Thyroid gland (tissue), 4 donors: ENCODE measurements at regions not wholly inside any gene's neighbourhood (a gene's known extent, or its start where the extent isn't known, plus 50 kb on each side); places are given as distances from the start of the nearest gene placed in this dataset.

ENCODE experiments used
- DNase-seq, 2 donors: peaks; one replicate each; pipeline ENCODE4 v3.0.0-alpha.2; 2019
- H3K27ac ChIP-seq, 3 donors: fragments of 200-600 bp; sonication (generic); 1 replicate in 2 of 3; 2 replicates in 1 of 3; pipeline ENCODE4 v1.5.1; 2016 to 2019; ENCODE audit warnings: mild to moderate bottlenecking in 1 of 3, moderate library complexity in 1 of 3
- H3K27me3 ChIP-seq: fragments of 200-600 bp; sonication (generic); one replicate; pipeline ENCODE4 v1.5.1; 2019
- H3K36me3 ChIP-seq, 2 donors: fragments of 200-600 bp; sonication (generic); one replicate each; pipeline ENCODE4 v1.5.1; 2016 to 2019
- H3K4me1 ChIP-seq, 2 donors: fragments of 200-600 bp; sonication (generic); one replicate each; pipeline ENCODE4 v1.5.1; 2017 to 2019
- H3K4me3 ChIP-seq, 3 donors: fragments of 200-600 bp; sonication (generic); replicated peaks in 1 of 3; 1 replicate in 2 of 3; 2 replicates in 1 of 3; pipeline ENCODE4 v1.5.1; 2016; ENCODE audit warnings: mild to moderate bottlenecking in 1 of 3
- H3K9me3 ChIP-seq: fragments of 200-600 bp; sonication (generic); one replicate; pipeline ENCODE4 v1.5.1; 2017
- POLR2A ChIP-seq, 2 donors: fragments of 450-650 bp; IDR thresholded peaks; one replicate each; pipeline ENCODE4 v1.6.1; 2017; ENCODE audit warnings: antibody characterized with exemption in 2 of 2, mild to moderate bottlenecking in 2 of 2, moderate library complexity in 1 of 2
- WGBS, 2 donors: methylation state at CpG; one replicate each; pipeline ENCODE4 v1.1.5; 2017; 5-methylcytosine and 5-hydroxymethylcytosine counted together
- intact Hi-C: fragments of 100-400 bp; cut with DNase I; formaldehyde crosslinking; loops from one replicate; pipeline ENCODE4 v1.15.1; 2023
- TF ChIP-seq, protein P1 (sequence below), 6 experiments: fragments of 200-600 bp in 3 of 6; fragments of 450-650 bp in 3 of 6; sonication (generic) in 3 of 6; IDR thresholded peaks; one replicate each; pipeline ENCODE4 v1.5.1; 2016 to 2019; ENCODE audit warnings: antibody characterized with exemption in 6 of 6, mild to moderate bottlenecking in 2 of 6, inconsistent platforms in 1 of 6, moderate library complexity in 1 of 6

DNA sequence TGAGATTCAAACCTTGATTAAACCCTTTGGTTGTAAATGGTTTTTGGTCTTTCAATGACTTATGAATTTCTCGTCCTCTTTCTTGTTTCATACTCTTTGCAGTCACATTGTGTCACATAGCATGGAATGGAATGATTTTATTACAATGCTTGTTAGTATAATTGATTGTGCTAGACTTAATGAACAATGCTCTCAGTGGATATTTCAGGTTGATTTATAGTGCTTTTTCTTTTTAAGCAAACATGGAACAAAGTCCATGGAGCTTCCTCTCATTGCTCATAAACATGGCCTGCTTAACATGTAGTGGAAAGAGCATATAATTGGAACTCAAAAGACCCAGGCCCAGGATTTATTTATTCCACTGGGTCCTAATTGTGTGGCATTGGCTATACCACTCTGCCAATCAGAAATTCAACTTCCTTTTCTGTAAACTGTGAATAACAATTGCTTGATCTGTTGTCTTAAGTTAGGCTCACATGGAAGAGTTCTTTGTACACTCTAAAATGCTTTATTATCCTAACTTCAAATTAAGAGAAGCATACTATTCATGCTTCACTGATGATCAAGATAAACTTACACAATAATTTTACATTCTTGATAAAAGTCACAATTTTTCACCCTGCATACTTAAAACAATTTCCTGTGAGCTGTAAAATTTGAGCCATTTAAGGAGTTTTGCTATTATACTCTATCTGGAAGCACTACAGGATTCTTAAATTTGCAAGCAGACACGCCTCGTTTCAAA, 370.5 kb upstream of the PDE3A start:
- Histone ChIP-seq H3K27me3 (no peaks in the 10 kb centered on the region), H3K4me3 (no peak overlapping the region), H3K9me3 (no peaks in the 10 kb centered on the region), H3K4me1 (no peaks in the 10 kb centered on the region), H3K36me3 (no peaks in the 10 kb centered on the region), H3K27ac (no peak overlapping the region)
- DNase-seq = no peak
- TF ChIP-seq, protein P1, sequence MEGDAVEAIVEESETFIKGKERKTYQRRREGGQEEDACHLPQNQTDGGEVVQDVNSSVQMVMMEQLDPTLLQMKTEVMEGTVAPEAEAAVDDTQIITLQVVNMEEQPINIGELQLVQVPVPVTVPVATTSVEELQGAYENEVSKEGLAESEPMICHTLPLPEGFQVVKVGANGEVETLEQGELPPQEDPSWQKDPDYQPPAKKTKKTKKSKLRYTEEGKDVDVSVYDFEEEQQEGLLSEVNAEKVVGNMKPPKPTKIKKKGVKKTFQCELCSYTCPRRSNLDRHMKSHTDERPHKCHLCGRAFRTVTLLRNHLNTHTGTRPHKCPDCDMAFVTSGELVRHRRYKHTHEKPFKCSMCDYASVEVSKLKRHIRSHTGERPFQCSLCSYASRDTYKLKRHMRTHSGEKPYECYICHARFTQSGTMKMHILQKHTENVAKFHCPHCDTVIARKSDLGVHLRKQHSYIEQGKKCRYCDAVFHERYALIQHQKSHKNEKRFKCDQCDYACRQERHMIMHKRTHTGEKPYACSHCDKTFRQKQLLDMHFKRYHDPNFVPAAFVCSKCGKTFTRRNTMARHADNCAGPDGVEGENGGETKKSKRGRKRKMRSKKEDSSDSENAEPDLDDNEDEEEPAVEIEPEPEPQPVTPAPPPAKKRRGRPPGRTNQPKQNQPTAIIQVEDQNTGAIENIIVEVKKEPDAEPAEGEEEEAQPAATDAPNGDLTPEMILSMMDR (IDR thresholded peaks at IDR 0.05) = no peak
- TF ChIP-seq POLR2A (IDR thresholded peaks at IDR 0.05) = no peak
- 79 to 90% methylated on average over 3 of the region's 3 CpGs for WGBS, 2 donors
- intact Hi-C loops = no loop called here

DNA sequence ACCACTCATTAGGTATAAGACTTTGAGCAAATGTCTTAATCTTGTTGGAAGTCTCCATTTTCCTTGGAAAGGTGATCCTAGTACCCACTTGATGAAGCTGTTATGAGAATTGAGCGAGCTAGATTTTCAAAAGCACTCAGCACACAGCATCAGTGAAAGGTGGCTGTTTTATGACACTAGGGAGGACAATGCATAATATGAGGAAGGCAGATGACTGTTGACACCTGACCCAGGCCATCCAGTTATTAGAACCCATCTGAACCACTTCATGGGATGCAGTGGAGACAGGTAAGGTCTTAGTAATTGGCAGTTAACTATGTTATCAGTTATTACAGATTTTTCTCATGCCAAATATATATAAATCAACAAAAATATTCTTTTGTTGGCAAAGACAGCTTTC, 369.9 kb upstream of the PDE3A start:
- Histone ChIP-seq H3K9me3 (no peaks in the 10 kb centered on the region), H3K4me3 (no peak overlapping the region), H3K36me3 (no peaks in the 10 kb centered on the region), H3K4me1 (no peaks in the 10 kb centered on the region), H3K27ac (no peak overlapping the region), H3K27me3 (no peaks in the 10 kb centered on the region)
- DNase-seq = no peak
- intact Hi-C loops = no loop called here
- TF ChIP-seq, protein P1 (IDR thresholded peaks at IDR 0.05) = no peak
- TF ChIP-seq POLR2A (IDR thresholded peaks at IDR 0.05) = no peak
- 75 to 83% methylated on average over 1 of the region's 1 CpG for WGBS, 2 donors

DNA sequence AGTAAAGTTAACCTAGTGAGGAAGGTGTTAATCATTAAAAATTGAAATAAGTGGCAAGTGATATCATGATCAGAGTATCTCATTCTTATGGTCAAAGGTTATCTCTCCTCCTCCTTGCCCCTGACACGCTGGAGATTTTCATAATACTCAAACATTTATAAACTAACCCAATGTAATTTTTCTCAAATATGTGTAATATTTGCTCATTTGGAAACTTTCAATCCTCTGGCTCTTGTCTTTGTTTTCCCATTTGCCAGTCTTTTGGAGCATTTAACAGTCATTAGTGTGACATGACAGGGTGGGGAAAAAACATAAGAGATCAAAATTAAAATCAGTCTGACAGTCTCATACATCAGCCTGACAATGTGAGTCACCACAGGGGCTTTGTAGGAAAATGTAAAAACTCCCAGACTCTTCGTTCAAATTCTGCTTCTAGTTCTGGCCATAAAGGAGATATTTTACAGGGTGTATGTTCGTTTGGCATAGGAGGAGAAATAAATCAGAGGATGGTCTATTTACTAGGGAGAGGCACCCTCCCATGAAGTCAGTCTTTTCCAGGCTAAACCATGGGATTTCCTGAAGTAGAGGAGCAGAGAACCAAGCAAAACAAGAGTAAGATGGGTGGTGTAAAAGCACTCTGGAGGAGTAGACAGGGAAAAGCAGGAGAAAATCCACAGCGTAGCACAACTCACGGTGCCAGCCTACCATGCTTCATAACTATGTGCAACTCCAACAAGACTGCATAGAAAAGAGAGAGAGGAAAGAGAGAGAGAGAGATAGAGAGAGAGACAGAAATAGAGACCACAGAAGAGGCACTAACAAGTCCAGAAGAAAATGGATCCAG, 369.2 kb upstream of the PDE3A start:
- Histone ChIP-seq H3K4me1 (no peaks in the 10 kb centered on the region), H3K9me3 (no peaks in the 10 kb centered on the region), H3K27ac (no peak overlapping the region), H3K4me3 (no peak overlapping the region), H3K27me3 (no peaks in the 10 kb centered on the region), H3K36me3 (no peaks in the 10 kb centered on the region)
- intact Hi-C loops = no loop called here
- no peak for DNase-seq
- 77 to 85% methylated on average over 5 of the region's 5 CpGs for WGBS, 2 donors
- TF ChIP-seq POLR2A (IDR thresholded peaks at IDR 0.05) = no peak
- TF ChIP-seq, protein P1 (IDR thresholded peaks at IDR 0.05) = no peak

DNA sequence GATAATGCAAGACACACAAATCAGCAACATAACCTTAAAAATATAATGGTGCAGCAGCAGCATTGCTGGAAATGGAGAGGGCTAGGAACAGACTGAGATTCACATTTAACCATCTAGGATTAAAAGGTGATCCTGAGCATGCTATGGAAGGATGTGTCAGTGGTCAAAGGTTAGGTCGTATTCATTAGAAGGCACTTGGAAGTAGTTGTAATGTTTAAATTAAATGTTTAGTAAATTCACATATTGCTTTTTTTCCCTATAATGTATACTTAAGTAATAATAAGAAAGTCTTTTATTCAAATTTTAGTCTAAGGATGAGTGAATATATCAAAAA, 368.6 kb upstream of the PDE3A start:
- Histone ChIP-seq H3K4me1 (no peaks in the 10 kb centered on the region), H3K9me3 (no peaks in the 10 kb centered on the region), H3K36me3 (no peaks in the 10 kb centered on the region), H3K4me3 (no peak overlapping the region), H3K27me3 (no peaks in the 10 kb centered on the region), H3K27ac (no peak overlapping the region)
- no peak for DNase-seq
- intact Hi-C loops = no loop called here
- no peak for TF ChIP-seq POLR2A (IDR thresholded peaks at IDR 0.05)
- TF ChIP-seq, protein P1 (IDR thresholded peaks at IDR 0.05) = no peak
- WGBS, 2 donors = 88 to 89% methylated on average over 1 of the region's 1 CpG

GRCh38 chr12:20000229-20000849, 368.0 kb upstream of the PDE3A start:
- H3K4me3 ChIP-seq = no peak overlapping the region
- WGBS, 2 donors = 63 to 68% methylated on average over 4 of the region's 4 CpGs

More at GRCh38 chr12:20000229-20000849, 368.0 kb upstream of the PDE3A start:
- Histone ChIP-seq H3K4me1 (no peaks in the 10 kb centered on the region), H3K36me3 (no peaks in the 10 kb centered on the region), H3K27me3 (no peaks in the 10 kb centered on the region), H3K9me3 (no peaks in the 10 kb centered on the region), H3K27ac (no peak overlapping the region)
- intact Hi-C loops = no loop called here
- TF ChIP-seq, protein P1 (IDR thresholded peaks at IDR 0.05) = no peak
- no peak for TF ChIP-seq POLR2A (IDR thresholded peaks at IDR 0.05)
- no peak for DNase-seq
